SU-DHL-6 (cell line): ENCODE measurements at regions not wholly inside any gene's neighbourhood (a gene's known extent, or its start where the extent isn't known, plus 50 kb on each side); places are given as distances from the start of the nearest gene placed in this dataset.
"Not testable (repeated sequence)": the region's sequence is repeated elsewhere in the genome, so short reads cannot be mapped to it uniquely, and the experiment has no call there.

Experiments
- H2AFZ ChIP-seq: fragments of 200-600 bp; sonication (generic); 2 replicates; pipeline ENCODE4 v1.6.1; 2014; ENCODE audit warnings: low read depth, mild to moderate bottlenecking, moderate library complexity, mixed read lengths, antibody characterized with exemption, low read length; ENCODE audit not compliant: severe bottlenecking
- H3F3A ChIP-seq: fragments of 200-600 bp; shearing (Covaris generic); 2 replicates; pipeline ENCODE4 v1.6.0; 2016; ENCODE audit warnings: antibody characterized with exemption, mild to moderate bottlenecking; ENCODE audit not compliant: insufficient read depth
- H3K27ac ChIP-seq: fragments of 200-600 bp; sonication (generic); 2 replicates; pipeline ENCODE4 v1.5.1; 2016; ENCODE audit warnings: low read depth, mild to moderate bottlenecking, low read length, moderate library complexity, mixed read lengths
- H3K27me3 ChIP-seq: fragments of 200-600 bp; sonication (generic), shearing (Covaris generic); 2 replicates; pipeline ENCODE4 v1.6.0; 2014; ENCODE audit warnings: mild to moderate bottlenecking, low read length
- H3K36me3 ChIP-seq: fragments of 200-600 bp; sonication (generic); 2 replicates; pipeline ENCODE4 v1.6.1; 2014; ENCODE audit warnings: mild to moderate bottlenecking, low read length, mixed read lengths
- H3K4me2 ChIP-seq: fragments of 300-600, 200-600 bp; shearing (Covaris generic), sonication (generic); 2 replicates; pipeline ENCODE4 v1.6.0; 2014; ENCODE audit warnings: low read length, low read depth, mild to moderate bottlenecking; ENCODE audit not compliant: poor library complexity, severe bottlenecking
- H3K4me3 ChIP-seq: fragments of 200-600 bp; sonication (generic); 2 replicates; pipeline ENCODE4 v1.5.1; 2014; ENCODE audit warnings: antibody characterized with exemption, low read length, mild to moderate bottlenecking, mixed read lengths; ENCODE audit not compliant: insufficient read depth, poor library complexity, severe bottlenecking
- H3K79me2 ChIP-seq: fragments of 200-600 bp; sonication (generic); 2 replicates; pipeline ENCODE4 v1.6.1; 2014; ENCODE audit warnings: mild to moderate bottlenecking, low read length, moderate library complexity; ENCODE audit not compliant: insufficient read depth
- H3K9ac ChIP-seq: fragments of 200-600 bp; sonication (generic); 2 replicates; pipeline ENCODE4 v1.7.0; 2014; ENCODE audit warnings: mild to moderate bottlenecking, low read length
- H3K9me2 ChIP-seq: fragments of 200-600 bp; sonication (generic); replicated peaks from 2 replicates; pipeline ENCODE4 v1.6.1; 2014; ENCODE audit warnings: low read length; ENCODE audit not compliant: insufficient read depth
- H3K9me3 ChIP-seq: fragments of 200-600 bp; sonication (generic); 2 replicates; pipeline ENCODE4 v1.6.1; 2014; ENCODE audit warnings: low read length, mixed read lengths; ENCODE audit not compliant: insufficient read depth
- H4K20me1 ChIP-seq: fragments of 200-600 bp; sonication (generic); 2 replicates; pipeline ENCODE4 v1.6.1; 2014; ENCODE audit warnings: low read depth, mild to moderate bottlenecking, antibody characterized with exemption, low read length, moderate library complexity, mixed read lengths
- EZH2phosphoT487 ChIP-seq: fragments of 200-600 bp; sonication (generic), shearing (Covaris generic); conservative IDR thresholded peaks from 2 replicates; pipeline ENCODE4 v1.6.1; 2018; ENCODE audit warnings: mild to moderate bottlenecking, antibody characterized with exemption, low read length, moderate library complexity, mixed read lengths
- TF ChIP-seq, protein P1 (sequence below): fragments of 200-600 bp; sonication (generic); IDR thresholded peaks from one replicate; pipeline ENCODE4 v1.5.1; 2017; ENCODE audit warnings: antibody characterized with exemption, mild to moderate bottlenecking, low read length, moderate library complexity; ENCODE audit not compliant: insufficient read depth, poor library complexity, severe bottlenecking

DNA sequence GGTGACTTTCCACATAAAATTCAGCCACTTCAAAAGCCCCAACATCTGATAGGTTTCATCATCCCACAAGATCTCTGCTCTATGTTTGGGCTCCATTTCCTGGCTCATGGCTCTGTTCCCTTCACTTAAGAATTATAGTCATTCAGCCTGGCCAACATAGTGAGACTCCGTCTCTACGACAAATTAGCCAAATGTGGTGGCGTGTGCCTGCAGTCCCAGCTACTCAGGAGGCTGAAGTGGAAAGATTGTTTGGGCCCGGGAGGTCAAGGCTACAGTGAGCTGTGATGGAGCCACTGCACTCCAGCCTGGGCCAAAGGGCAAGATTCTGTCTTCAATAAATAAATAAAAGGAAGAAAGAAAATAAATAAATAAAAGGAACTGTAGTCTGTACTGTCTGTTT is 57.9 kb upstream of the CTSV start:
- no peak overlapping the region for H3K27ac ChIP-seq
- TF ChIP-seq, protein P1, sequence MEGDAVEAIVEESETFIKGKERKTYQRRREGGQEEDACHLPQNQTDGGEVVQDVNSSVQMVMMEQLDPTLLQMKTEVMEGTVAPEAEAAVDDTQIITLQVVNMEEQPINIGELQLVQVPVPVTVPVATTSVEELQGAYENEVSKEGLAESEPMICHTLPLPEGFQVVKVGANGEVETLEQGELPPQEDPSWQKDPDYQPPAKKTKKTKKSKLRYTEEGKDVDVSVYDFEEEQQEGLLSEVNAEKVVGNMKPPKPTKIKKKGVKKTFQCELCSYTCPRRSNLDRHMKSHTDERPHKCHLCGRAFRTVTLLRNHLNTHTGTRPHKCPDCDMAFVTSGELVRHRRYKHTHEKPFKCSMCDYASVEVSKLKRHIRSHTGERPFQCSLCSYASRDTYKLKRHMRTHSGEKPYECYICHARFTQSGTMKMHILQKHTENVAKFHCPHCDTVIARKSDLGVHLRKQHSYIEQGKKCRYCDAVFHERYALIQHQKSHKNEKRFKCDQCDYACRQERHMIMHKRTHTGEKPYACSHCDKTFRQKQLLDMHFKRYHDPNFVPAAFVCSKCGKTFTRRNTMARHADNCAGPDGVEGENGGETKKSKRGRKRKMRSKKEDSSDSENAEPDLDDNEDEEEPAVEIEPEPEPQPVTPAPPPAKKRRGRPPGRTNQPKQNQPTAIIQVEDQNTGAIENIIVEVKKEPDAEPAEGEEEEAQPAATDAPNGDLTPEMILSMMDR: no peak
- no peak for TF ChIP-seq EZH2phosphoT487
- no peaks in the 10 kb centered on the region for H3K27me3 ChIP-seq
- no peak overlapping the region for H3K4me3 ChIP-seq
- H3K9ac ChIP-seq: no peak overlapping the region
- no peaks in the 10 kb centered on the region for H3K9me2 ChIP-seq
- H4K20me1 ChIP-seq: no peaks in the 10 kb centered on the region
- H3K36me3 ChIP-seq: no peaks in the 10 kb centered on the region
- no peaks in the 10 kb centered on the region for H3F3A ChIP-seq
- no peaks in the 10 kb centered on the region for H3K79me2 ChIP-seq
- H2AFZ ChIP-seq: no peak overlapping the region
- no peak overlapping the region for H3K4me2 ChIP-seq
- no peaks in the 10 kb centered on the region for H3K9me3 ChIP-seq

- not testable (repeated sequence) for H3K79me2 ChIP-seq, H3K27ac ChIP-seq, H4K20me1 ChIP-seq, H3K36me3 ChIP-seq, H3K4me2 ChIP-seq, H3K9me3 ChIP-seq, H3F3A ChIP-seq, H3K9ac ChIP-seq, H3K4me3 ChIP-seq, H2AFZ ChIP-seq, H3K27me3 ChIP-seq, H3K9me2 ChIP-seq
These were observed 50.4 kb upstream of the CTSV start for GRCh38 chr9:97089361-97089760.
